ENCODE measurements at regions not wholly inside any gene's neighbourhood (a gene's known extent, or its start where the extent isn't known, plus 50 kb on each side); places are given as distances from the start of the nearest gene placed in this dataset.

DNA sequence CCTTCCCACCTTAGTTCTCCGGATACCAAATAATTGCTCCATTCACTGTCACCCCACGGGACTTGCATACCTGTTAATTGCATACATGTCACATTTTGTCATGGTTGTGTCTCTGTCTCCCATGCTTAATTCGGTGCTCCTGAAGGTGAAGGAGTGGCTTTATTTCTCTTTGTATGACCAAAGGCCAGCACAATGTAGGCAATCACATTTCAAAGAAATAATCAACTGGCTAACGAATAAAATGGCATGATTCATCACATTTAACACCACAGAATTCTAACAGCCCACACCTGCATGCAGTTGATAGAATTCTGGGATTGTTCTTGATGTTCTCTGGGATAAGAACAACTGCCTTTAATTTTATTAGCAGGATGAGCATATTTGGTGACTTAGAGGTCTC, 59.3 kb downstream of the ATXN3L start:
- Histone ChIP-seq H3K9me3 (ENCODE audit: control insufficient read depth in 1 of 2, insufficient read depth in 1 of 2, low read depth in 1 of 2, low read length in 2 of 2) (no peaks in the 10 kb centered on the region), H3K4me1 (ENCODE audit: control insufficient read depth in 1 of 2, insufficient read depth in 2 of 2, low read length in 2 of 2) (no peaks in the 10 kb centered on the region), H3K27me3 (ENCODE audit: insufficient read depth, low read length) (no peaks in the 10 kb centered on the region), H3K36me3 (ENCODE audit: control insufficient read depth in 1 of 2, insufficient read depth in 2 of 2, low read length in 2 of 2) (no peaks in the 10 kb centered on the region), H3K4me2 (ENCODE audit: low read length) (no peak overlapping the region), H3K9ac (ENCODE audit: low read length) (no peak overlapping the region), H3K4me3 (replicated peaks in 1 of 2; ENCODE audit: low read depth in 1 of 2, low read length in 2 of 2) (no peak overlapping the region), H3K79me2 (ENCODE audit: insufficient read depth, low read length) (no peaks in the 10 kb centered on the region), H3K27ac (ENCODE audit: low read depth, low read length) (no peak overlapping the region), H4K20me1 (ENCODE audit: insufficient read depth) (no peaks in the 10 kb centered on the region), H3K9me2 (ENCODE audit: insufficient read depth) (no peaks in the 10 kb centered on the region), H2AFZ (ENCODE audit: low read depth, low read length, poor library complexity, severe bottlenecking) (no peak overlapping the region)
- no TSS peak for BruUV-seq (replicated peaks)
- TF ChIP-seq, protein P1, sequence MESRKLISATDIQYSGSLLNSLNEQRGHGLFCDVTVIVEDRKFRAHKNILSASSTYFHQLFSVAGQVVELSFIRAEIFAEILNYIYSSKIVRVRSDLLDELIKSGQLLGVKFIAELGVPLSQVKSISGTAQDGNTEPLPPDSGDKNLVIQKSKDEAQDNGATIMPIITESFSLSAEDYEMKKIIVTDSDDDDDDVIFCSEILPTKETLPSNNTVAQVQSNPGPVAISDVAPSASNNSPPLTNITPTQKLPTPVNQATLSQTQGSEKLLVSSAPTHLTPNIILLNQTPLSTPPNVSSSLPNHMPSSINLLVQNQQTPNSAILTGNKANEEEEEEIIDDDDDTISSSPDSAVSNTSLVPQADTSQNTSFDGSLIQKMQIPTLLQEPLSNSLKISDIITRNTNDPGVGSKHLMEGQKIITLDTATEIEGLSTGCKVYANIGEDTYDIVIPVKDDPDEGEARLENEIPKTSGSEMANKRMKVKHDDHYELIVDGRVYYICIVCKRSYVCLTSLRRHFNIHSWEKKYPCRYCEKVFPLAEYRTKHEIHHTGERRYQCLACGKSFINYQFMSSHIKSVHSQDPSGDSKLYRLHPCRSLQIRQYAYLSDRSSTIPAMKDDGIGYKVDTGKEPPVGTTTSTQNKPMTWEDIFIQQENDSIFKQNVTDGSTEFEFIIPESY (IDR thresholded peaks at IDR 0.05; ENCODE audit: extremely low read depth, insufficient replicate concordance, low read length): no peak
- TF ChIP-seq, protein P2, sequence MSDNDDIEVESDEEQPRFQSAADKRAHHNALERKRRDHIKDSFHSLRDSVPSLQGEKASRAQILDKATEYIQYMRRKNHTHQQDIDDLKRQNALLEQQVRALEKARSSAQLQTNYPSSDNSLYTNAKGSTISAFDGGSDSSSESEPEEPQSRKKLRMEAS (IDR thresholded peaks at IDR 0.05): no peak
- TF ChIP-seq ELF1 (IDR thresholded peaks at IDR 0.05; ENCODE audit: borderline replicate concordance, low read depth) (no peak), ATF3 (IDR thresholded peaks at IDR 0.05) (no peak), SIN3A (IDR thresholded peaks at IDR 0.05; ENCODE audit: low read depth) (no peak), YY1 (IDR thresholded peaks at IDR 0.05; ENCODE audit: extremely low read depth, insufficient replicate concordance, low read depth, low read length) (no peak), ZNF274 (IDR thresholded peaks at IDR 0.05; ENCODE audit: low read depth, low read length) (no peak), CBX3 (IDR thresholded peaks at IDR 0.05; ENCODE audit: low read depth) (no peak), ZFX (IDR thresholded peaks at IDR 0.05) (no peak), SRF (IDR thresholded peaks at IDR 0.05; ENCODE audit: low read depth) (no peak), POLR2A (IDR thresholded peaks at IDR 0.05; ENCODE audit: borderline replicate concordance, extremely low read depth, insufficient read depth, insufficient read length) (no peak), POLR2AphosphoS5 (IDR thresholded peaks at IDR 0.05; ENCODE audit: low read depth, low read length) (no peak), EZH2 (IDR thresholded peaks at IDR 0.05) (no peak), RAD21 (IDR thresholded peaks at IDR 0.05; ENCODE audit: low read depth) (no peak), TCF7L2 (IDR thresholded peaks at IDR 0.05; ENCODE audit: borderline replicate concordance, extremely low read depth, insufficient read depth, insufficient read length) (no peak), EZH2phosphoT487 (IDR thresholded peaks at IDR 0.05; ENCODE audit: borderline replicate concordance) (no peak), REST (IDR thresholded peaks at IDR 0.05; ENCODE audit: low read depth) (no peak), FOSL1 (IDR thresholded peaks at IDR 0.05; ENCODE audit: low read depth) (no peak), SP1 (IDR thresholded peaks at IDR 0.05; ENCODE audit: low read depth) (no peak)
- TF ChIP-seq, protein P3, sequence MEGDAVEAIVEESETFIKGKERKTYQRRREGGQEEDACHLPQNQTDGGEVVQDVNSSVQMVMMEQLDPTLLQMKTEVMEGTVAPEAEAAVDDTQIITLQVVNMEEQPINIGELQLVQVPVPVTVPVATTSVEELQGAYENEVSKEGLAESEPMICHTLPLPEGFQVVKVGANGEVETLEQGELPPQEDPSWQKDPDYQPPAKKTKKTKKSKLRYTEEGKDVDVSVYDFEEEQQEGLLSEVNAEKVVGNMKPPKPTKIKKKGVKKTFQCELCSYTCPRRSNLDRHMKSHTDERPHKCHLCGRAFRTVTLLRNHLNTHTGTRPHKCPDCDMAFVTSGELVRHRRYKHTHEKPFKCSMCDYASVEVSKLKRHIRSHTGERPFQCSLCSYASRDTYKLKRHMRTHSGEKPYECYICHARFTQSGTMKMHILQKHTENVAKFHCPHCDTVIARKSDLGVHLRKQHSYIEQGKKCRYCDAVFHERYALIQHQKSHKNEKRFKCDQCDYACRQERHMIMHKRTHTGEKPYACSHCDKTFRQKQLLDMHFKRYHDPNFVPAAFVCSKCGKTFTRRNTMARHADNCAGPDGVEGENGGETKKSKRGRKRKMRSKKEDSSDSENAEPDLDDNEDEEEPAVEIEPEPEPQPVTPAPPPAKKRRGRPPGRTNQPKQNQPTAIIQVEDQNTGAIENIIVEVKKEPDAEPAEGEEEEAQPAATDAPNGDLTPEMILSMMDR (IDR thresholded peaks at IDR 0.05 in 2 of 3, conservative IDR thresholded peaks at IDR 0.05 in 1 of 3; ENCODE audit: borderline replicate concordance in 1 of 3, insufficient read depth in 1 of 3, low read depth in 2 of 3, low read length in 2 of 3): no peak
- ATAC-seq: no peak
- intact Hi-C loops (cut with micrococcal nuclease): no loop called here
- ChIA-PET POLR2A (no interaction called here), RAD21 (ENCODE audit: low non-redundant PET in 1 of 2, low total read pairs in 2 of 2, uncharacterized antibody in 2 of 2, unreplicated experiment in 2 of 2) (no interaction called here), CTCF (no interaction called here)
- no peak for DNase-seq (ENCODE audit: low read depth, low spot score)

Data from HCT116 (cell line).